Fibroblast of skin of right biceps (primary cell): ENCODE measurements at regions not wholly inside any gene's neighbourhood (a gene's known extent, or its start where the extent isn't known, plus 50 kb on each side); places are given as distances from the start of the nearest gene placed in this dataset.

Experiments
- DNase-seq: peaks from one replicate; pipeline ENCODE4 v3.0.0-alpha.2; 2013

- DNase-seq: peak; percentile 27
Measured at GRCh38 chr6:122026582-122027369, 372.7 kb upstream of the HSF2 start.

- no peak for DNase-seq
Measured at GRCh38 chr6:122028933-122029522, 370.4 kb upstream of the HSF2 start.

GRCh38 chr6:122033564-122034181, 365.8 kb upstream of the HSF2 start:
- DNase-seq: peak; percentile 63

GRCh38 chr6:122035173-122035572, 364.3 kb upstream of the HSF2 start:
- DNase-seq: no peak

GRCh38 chr6:122040261-122040660, 359.2 kb upstream of the HSF2 start:
- DNase-seq: no peak

- no peak for DNase-seq
Measured at GRCh38 chr6:122042380-122042779, 357.1 kb upstream of the HSF2 start.

- no peak for DNase-seq
Measured at GRCh38 chr6:122042960-122043735, 356.3 kb upstream of the HSF2 start.

GRCh38 chr6:122048570-122048969, 350.9 kb upstream of the HSF2 start:
- DNase-seq: no peak

GRCh38 chr6:122049341-122049740, 350.1 kb upstream of the HSF2 start:
- DNase-seq: no peak

- no peak for DNase-seq
Measured at GRCh38 chr6:122050242-122050755, 349.2 kb upstream of the HSF2 start.

- DNase-seq: no peak
Measured at GRCh38 chr6:122052346-122052900, 347.0 kb upstream of the HSF2 start.

GRCh38 chr6:122059918-122060317, 339.5 kb upstream of the HSF2 start:
- no peak for DNase-seq

GRCh38 chr6:122061855-122062254, 337.6 kb upstream of the HSF2 start:
- peak; percentile 18 for DNase-seq

- DNase-seq: peak; percentile 11
Measured at GRCh38 chr6:122063076-122063475, 336.4 kb upstream of the HSF2 start.

- DNase-seq: no peak
Measured at GRCh38 chr6:122063761-122064160, 335.7 kb upstream of the HSF2 start.

- DNase-seq: no peak
Measured at GRCh38 chr6:122066200-122066599, 333.3 kb upstream of the HSF2 start.

- DNase-seq: no peak
Measured at GRCh38 chr6:122068291-122068769, 331.1 kb upstream of the HSF2 start.

GRCh38 chr6:122069932-122070331, 329.5 kb upstream of the HSF2 start:
- no peak for DNase-seq

- DNase-seq: no peak
Measured at GRCh38 chr6:122072014-122072647, 327.3 kb upstream of the HSF2 start.

GRCh38 chr6:122075084-122075838, 324.2 kb upstream of the HSF2 start:
- DNase-seq: no peak

- no peak for DNase-seq
Measured at GRCh38 chr6:122075917-122076316, 323.5 kb upstream of the HSF2 start.
